ENCODE measurements at regions not wholly inside any gene's neighbourhood (a gene's known extent, or its start where the extent isn't known, plus 50 kb on each side); places are given as distances from the start of the nearest gene placed in this dataset.

- peak; percentile 44 for DNase-seq (ENCODE audit: low read depth)
Measured at GRCh38 chr15:38696109-38696727, 131.6 kb upstream of the RASGRP1 start.

GRCh38 chr15:38696790-38697495, 132.3 kb upstream of the RASGRP1 start:
- DNase-seq (ENCODE audit: low read depth) = no peak

GRCh38 chr15:38698254-38698653, 133.6 kb upstream of the RASGRP1 start:
- no peak for DNase-seq (ENCODE audit: low read depth)

DNA sequence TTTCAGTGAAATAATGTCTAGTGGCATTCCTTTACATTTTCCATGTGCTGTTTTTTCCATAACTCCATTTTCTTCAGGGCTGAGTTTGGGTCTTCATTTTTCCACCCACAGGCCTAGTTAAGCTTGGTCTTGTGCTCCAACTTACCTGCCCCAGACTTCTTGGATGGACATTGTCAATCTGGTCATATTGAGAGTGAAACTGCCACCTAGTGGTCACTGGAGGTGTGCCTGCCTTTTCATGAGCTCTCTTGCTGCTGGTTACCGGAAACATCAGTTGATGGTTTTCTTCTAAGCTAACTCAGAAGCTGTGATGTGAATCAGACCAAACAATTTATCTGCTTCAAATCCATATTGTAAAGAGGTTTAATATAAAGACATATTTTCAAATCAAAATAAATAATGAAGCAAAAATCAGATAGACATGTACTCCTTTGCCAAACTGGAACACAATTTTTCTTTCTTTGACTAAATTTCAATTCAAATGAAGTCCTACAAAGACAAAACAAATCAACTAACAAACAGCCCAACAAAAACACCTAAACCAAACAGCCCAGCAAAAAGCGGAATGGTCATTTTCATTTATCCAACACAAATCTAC, 135.1 kb upstream of the RASGRP1 start:
- DNase-seq (ENCODE audit: low read depth) = peak; percentile 46

- no peak for DNase-seq (ENCODE audit: low read depth)
Measured at GRCh38 chr15:38701149-38701548, 136.5 kb upstream of the RASGRP1 start.

DNA sequence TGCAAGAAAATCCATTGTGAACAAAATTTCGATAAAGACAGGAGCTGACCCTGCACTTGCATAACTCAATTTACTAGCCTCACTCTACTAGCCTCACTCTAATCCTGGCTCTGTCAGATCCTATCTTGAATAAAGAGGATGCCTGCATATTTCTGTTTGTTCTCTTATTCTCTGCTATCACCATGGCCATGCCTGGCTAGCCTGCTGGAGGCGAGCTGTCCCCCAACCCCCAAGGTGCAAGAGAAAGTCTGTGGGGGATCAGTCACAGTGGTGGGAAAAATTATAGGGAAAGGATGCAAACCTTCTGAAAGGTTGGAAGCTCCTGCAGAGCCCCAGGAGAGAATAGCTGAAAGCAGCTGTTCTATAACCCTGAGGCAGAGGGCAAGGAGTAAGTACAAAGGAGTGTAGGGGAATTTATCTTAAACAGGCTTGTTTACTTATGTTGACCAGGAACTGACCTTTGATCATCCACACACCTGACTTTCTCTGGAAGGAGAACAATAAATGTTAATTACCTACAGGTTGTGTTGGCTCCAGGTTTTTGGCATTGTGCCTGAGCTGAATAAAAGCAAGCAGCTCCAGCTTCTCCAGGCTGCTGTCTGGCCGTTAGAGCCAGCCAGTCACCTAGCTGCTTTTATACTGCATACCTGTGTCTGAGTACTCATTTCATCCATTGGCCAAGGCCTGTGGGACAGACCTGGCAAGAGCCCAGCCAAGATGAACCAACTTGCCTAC, 137.7 kb upstream of the RASGRP1 start:
- DNase-seq (ENCODE audit: low read depth) = no peak

DNA sequence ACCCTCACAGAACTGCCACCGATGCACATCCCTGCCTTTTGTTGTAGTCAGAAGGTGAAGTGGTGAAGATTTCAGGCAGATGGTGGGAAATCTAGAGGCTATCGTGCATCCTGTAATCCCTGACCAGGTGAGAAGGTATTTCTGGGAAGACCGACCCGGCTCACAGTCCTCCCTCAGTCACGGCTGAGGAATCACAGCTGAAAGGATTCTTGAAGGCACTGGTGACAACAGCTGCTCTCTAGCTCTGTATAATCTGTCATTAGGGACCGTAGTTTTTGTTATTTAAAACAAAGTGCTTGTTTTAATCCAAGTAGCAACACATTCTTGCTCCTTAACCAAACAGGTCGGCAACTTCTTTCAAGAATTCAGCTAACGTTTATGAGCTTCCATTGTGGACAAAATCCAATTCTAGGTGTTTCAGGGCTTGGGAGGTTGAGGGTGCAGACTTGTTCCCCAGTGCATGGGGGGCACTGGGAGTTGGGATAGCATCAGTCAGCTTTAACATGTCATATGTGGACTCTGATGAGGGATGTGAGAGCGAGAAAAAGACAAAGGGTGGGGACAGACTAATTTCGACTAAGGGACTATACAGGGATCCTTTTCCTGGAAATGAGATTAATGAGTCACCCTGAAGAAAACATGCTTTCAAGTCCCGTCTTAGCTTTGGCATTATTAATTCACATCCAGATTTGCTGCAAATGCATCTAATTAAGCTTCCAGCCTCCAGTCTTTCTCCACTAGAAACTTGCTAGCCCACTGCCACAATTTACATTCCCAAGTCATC, 141.0 kb upstream of the RASGRP1 start:
- no peak for DNase-seq (ENCODE audit: low read depth)

DNA sequence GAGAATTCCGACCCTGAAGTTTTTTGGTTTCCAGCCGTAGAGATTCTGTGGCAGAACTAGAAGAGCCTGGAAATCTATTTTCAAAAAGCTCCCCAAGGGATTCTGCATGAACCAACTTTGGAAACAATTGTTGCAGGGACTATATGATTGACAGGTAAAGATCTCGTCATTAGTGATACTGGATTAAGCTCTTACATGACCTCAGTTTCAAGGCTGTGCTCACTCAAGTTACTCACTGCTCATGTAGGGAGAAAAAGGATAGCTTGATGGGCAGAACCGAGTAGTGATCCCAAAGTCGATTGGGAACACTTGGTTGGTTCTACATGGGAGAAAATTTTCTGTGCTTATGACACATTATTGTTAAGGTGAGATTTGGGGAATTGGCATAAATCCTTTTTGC, 142.3 kb upstream of the RASGRP1 start:
- DNase-seq (ENCODE audit: low read depth) = no peak

DNA sequence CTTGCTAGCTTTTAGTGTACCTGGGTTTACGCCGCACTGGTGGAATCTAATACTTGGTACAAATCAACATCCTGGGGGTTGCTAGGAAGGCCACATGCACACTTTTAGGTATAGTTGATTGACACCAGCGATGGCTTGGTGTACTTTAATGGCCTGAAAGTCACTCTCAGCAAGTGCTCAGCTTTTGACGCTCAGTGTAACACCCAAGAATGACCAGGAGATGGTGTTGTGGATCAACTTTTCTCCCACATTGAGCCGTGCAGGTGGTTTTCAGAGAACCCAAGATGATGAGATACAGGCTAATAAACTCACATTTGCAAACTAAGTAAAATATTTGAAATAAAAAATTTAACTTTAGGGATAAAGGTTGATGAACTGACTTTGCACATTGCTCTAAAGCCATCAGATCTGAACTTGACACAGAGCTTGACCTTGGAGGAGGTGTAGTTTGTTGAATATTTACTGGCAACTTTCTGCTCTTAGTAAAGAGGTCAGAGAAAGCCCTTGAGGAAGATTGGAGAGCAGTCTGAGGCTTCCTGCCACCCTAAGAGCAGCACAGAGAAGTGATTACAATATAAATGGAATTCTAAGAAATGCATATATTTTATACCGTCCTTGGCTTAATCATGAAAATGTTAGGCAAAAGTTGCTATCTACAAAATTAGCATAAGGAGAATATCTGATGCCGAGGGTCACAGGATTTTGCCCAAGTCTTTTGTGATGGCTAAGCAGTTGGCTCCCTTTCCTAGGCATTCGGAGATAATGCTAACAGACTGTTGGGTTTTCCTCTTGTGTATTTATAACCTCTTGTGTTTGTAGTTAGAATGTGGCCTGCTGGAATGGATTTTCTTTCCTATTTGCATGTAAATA, 143.4 kb upstream of the RASGRP1 start:
- DNase-seq (ENCODE audit: low read depth) = no peak

DNA sequence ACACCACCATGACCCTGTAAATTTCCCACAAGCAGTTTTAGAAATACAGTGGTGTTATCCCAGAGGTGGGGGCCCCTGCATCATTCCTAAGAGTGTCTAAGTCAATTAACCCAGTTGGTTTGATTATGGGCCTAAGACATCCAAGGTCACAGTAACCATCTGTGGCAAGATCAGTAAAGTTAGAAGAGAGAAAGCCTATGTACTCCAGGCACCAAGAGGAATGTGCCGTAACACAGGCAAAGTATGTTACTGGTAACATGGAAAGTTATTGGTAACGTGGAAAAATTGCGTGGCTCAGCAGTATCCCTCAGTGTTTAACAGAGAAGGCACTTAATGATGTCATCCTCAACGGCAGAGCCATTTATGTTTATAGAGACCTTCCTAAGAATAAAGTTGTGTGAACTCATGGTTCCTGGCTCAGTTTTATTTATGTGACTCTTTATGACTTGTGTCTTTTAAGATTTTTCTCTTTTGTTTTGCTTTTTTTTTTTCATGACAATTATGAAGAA, 144.1 kb upstream of the RASGRP1 start:
- DNase-seq (ENCODE audit: low read depth) = no peak

DNA sequence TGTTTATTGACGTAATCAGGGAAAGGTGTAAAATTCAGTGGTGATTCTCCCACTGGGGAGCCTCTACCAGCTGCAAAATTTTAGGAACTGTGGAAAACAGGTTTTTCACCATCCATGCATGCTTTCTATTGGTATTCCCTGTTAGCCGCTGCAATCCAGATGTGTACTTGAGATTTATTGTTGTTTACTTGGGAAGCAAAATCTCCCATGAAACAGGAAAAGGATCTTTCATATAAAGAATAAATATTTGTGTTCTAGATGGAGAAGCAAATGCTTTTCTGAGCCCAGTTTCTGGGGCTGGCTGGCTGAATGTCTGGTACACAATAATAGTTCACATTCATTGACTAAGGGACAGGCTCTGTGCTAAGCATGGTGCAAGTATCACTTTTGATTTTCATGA, 144.6 kb upstream of the RASGRP1 start:
- DNase-seq (ENCODE audit: low read depth) = no peak

DNA sequence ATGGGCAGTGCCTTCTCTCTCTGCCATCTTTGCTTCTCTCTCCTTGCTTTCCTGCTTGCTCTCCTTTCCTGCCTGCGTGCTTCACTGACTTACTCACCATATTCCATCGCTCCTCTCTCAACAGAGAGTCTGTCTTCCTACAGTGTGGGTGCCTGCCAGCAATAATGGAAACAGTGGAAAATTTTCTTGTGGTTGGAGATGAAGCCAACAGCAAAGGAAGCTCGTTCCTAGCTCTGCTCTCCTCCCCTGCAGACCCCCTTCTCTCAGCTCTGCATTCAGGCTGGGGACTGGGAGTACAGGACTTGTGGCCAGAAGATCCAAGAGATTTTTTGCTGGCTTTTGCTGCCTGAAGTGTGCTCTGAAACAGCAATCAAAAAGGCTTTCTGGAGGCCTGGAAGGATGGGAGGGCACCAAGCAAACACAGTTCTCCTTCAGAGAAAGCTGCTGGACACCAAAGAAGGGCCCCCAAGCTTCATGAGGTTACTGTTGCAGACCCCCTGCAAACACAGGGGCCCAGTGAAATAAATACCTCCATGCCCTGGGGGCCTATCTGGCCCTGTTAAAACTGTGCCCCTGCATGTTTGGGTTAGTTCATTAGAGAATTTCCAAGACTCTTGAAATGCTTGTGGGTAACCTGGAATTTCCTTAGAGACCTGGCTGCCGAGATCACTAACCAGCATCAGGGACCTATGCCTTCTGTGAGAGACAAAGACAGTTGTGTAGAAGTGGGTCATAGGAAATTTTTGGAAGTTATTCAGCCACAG, 149.9 kb upstream of the RASGRP1 start:
- no peak for DNase-seq (ENCODE audit: low read depth)

GRCh38 chr15:38720893-38721567, 156.4 kb upstream of the RASGRP1 start:
- no peak for DNase-seq (ENCODE audit: low read depth)

GRCh38 chr15:38721568-38721945, 156.9 kb upstream of the RASGRP1 start:
- DNase-seq (ENCODE audit: low read depth) = no peak

DNA sequence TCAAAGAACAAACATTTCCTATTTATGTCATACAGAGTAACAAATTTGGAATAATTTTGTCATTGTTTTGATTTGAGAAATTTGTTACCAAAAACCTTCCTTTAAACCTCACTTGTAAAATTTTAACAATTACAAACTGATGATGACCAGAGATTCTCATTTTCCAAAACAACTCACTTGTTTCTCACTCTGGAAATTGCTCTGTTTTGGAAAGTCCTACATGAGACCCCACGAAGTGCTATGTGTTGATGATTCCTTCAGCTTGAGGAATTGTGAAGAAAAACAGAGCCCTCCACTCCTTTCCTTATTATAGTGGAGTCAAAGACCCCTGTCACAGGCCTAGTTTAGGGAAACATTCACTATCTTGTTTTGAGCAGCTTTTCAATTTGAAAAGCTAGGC, 157.6 kb upstream of the RASGRP1 start:
- DNase-seq (ENCODE audit: low read depth) = no peak

DNA sequence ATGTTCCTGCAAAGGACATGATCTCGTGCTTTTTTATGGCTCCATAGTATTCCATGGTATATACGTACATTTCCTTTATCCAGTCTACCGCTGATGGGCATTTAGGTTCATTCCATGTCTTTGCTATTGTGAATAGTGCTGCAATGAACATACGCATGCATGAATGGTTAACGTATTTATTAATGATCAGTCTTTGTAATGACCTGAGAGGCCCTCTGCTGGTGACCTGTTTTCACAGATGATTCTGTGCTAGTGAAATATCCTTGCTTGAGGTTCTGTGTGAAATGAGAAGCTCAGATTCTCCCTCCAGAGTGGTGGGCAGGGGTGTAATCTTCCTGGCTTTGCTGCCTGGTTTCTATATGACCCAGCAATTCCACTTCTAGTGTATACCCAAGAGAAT, 160.2 kb upstream of the RASGRP1 start:
- no peak for DNase-seq (ENCODE audit: low read depth)

DNA sequence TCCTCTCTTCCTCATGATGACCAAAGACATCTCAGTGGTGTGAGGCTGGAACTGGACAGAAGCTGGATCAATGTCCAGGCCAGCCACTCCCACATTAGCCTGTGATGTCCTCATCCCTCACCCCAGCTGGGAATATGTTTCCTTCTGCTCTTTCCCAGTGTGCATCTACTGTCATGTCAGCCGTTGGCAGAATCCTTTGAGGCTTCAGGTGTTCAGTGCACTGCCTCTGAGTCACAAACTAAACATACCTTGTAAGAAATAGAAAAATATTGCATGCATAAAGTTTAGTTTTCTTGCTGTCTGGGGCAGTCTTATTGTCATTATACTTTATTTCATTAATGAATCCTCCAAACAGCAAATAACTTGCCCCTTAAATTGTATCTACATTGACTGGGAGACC, 161.6 kb upstream of the RASGRP1 start:
- DNase-seq (ENCODE audit: low read depth) = no peak

- no peak for DNase-seq (ENCODE audit: low read depth)
Measured at GRCh38 chr15:38733331-38733730, 168.7 kb upstream of the RASGRP1 start.

DNA sequence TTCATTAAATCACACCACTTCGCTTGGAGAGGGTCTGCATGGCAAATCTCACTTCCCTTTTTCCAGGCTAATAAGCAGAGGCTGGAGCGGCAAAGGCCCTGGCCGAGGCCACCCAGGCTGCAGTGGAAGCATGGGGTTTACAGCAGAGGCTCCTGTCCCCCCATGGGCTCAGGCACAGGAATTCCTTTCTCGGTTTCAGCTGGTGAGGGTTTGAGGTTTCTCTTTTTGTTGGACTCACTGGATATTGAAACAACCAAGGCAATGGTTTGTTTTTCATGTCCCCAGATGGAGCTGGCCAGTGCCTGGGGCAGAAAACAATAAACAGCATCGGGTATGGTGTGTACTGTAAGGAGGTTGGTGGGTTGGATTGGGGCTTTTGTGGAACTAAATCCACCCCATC, 175.6 kb upstream of the RASGRP1 start:
- DNase-seq (ENCODE audit: low read depth) = no peak

DNA sequence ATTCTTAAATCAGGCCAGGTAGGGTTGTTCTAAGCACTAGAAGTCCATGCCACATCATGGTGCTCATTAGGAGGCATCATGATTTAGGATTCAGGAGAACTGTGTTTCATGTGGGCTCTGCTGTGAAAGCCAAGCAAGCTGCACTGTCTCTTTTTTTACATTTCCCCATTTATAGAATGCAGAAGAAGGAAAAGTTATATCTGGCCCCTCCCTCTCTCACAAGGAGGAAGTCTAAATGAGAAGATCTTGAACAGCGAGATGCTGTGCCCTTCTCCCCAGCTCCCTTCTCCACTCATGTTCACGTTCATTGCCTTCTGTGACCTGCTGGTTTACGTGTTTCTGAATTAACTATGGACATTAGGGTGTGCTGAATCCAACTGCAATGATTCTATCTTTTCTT, 178.5 kb upstream of the RASGRP1 start:
- no peak for DNase-seq (ENCODE audit: low read depth)
